GM21717 (cell line): ENCODE measurements at regions not wholly inside any gene's neighbourhood (a gene's known extent, or its start where the extent isn't known, plus 50 kb on each side); places are given as distances from the start of the nearest gene placed in this dataset.

Experiments
- ATAC-seq: cut with Tn5 transposase; IDR thresholded peaks from one replicate; pipeline ENCODE4 v1.9.1; 2021; ENCODE audit warnings: mild to moderate bottlenecking, moderate library complexity; ENCODE audit not compliant: unreplicated experiment

DNA sequence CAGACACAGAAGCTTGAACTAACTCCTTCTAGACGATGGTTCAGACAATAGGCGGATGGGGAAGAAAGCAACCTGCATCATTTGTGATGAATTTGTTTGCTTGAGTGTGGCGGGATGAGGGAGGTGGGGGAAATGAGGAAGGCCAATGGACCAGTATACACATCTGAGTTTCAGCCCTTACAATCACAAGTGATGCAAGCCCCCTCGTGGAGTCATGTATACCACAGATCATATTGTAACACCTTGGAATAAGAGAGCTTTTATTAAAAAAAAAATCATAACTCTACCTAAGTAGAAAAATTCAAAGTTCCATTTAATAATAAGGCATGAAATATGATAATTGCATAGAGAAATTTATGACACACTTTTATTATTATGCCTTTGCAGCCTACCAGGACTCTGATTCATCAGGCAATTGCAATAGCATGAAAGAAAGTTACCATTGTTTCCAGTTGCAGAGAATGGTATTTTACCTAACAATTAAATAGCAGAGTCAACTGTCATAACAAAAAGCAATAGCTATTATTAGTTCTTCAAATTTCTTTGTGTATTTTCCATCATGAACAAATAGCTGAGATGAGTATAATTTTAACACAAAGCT lies 230.2 kb upstream of the AKR1E2 start:
- ATAC-seq, result no peak

DNA sequence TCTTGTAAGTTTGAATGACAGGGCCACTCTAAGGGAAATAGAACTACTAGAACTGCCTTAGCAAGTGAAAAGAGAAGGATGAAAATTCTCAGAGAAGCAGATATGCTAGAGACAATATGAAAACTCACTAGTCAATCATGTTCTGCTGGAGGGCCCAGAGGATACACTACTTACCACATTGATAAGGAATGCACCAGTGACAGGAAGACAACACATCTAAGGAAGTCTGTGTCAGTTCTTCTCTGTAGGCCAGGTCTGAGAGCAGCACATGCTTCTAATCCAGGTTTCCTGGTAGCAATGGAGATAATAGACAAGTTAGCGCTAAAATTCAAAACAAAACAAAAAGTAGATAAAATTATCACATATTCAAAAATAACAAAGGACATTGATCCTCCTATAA lies 235.2 kb upstream of the AKR1E2 start:
- no peak for ATAC-seq

DNA sequence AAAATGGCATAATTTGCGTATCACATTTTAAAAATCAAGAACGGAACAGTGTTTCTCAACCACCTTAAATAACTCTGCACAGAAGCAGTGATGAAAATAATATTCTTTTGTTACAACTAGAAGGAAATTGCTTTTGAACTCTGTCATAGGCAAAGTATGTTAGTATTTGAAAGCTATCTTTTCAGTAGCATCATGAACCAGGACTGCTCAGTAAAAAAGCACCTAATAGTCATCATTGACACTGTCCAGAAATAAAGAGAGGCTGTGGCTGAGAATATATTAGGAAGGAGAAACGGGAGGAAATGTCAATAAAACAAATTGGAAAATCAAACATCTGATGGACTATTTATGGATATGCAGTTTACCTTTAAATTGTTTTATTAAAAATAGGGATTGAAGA lies 237.2 kb upstream of the AKR1E2 start:
- no peak for ATAC-seq

DNA sequence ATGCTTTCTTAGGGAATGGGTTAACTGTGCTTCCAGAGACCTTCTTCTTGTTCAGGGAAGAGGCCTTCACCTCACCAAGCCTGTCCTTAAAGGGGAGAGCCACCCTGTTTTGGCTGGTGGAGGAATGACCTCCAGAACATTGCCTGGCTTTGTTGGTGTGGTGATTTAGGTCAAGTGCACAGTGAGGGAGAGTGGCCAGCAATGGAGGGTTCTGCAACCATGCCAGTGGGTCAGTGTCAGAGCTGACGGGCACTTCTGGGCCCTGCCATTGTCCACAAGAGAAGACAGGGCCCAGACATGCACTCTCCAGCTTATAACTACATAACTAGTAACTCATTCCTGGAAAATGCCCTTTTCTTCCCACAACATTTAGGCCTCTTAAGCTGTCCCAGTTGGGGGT lies 238.5 kb upstream of the AKR1E2 start:
- no peak for ATAC-seq

DNA sequence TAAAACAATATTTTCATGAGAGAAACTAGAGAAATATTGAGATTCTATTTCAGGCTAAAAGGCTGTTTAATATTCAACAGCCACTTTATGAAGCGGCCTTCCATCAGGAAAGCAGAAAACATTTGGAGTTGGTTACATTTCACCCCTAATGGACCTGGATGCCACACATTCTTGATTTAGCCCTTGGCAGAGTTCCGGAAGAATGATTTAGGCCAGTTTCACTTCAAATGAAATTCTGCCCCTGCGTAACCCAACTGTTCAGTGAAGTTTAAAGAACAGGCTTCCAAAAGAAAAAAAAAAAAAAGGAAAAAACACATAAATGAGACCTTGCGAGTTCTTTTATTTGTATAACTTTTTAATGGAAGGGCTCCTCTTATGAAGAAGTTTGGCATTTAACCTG lies 239.2 kb upstream of the AKR1E2 start:
- ATAC-seq, result no peak

DNA sequence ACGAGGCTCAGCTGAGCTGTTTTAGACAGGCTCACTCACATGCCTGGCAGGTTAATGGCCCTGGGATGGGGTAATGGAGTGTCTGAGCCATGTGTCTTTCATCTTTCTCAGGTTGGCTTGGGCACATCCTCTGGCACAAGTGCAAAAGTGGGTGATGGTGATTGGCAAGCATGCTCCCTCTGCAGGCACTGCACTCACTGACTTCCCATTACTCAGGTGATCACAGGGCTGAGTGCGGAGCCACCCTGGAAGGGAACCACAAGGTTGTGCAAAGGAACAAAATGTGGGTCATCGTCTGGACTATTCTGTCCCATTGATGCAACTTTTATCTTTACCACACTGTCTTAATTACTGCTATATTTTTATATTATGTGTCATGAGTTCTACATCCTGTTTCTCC lies 244.1 kb upstream of the AKR1E2 start:
- no peak for ATAC-seq

DNA sequence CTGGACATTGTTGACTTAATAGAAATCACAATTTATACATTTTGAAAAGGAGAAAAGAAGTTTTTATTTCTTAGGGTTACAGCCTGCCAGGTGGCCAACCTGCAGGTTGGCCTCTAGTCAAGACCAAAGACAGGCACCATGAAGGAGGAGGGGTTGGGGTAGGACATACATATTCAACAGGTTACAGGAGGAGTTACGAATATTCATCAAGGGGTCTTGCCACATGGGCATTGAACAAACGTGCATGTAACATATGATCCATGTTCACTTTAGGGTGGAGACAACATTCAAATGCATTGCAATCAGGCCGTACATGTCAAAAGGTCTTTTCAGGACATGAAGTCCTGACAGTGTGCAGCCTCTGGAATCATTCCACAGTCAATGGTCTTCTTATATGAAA lies 246.2 kb upstream of the AKR1E2 start:
- ATAC-seq, result no peak

DNA sequence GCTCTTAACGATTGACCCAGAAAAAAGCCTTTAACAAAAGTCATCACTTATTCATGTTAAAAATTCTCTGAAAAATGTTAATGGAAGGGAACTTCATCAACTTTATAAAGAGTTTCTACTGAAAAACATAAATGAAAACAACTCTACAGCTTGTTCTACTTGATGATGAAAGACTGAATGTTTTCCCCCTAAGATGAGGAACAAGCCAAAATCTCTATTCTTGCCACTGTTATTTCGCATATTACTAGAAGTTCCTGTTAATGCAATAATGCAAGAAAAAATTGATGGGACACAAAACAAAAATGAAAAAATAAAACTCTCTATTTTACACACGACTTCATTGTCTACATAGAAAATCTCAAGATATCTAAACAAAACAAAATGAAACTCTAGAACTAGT lies 249.8 kb upstream of the AKR1E2 start:
- no peak for ATAC-seq

DNA sequence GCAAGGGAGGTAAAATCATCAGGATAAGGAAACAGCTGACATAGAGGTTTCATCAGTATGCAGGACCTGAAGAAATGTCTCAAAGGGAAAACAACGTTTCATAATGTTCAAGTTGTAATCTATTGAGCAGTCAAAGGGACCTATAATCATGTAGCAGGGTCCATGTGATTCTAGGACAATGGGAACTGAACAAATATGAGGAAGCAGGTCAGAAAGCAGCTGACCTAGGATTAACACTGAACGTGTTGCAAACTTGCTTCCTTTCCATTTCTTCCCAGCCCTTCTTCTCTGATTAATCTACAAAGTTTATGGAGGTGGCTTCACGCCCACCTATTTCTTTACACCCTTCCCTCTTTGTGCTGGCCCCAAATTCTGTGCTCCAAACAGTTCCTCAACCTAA lies 256.9 kb upstream of the AKR1E2 start:
- no peak for ATAC-seq

DNA sequence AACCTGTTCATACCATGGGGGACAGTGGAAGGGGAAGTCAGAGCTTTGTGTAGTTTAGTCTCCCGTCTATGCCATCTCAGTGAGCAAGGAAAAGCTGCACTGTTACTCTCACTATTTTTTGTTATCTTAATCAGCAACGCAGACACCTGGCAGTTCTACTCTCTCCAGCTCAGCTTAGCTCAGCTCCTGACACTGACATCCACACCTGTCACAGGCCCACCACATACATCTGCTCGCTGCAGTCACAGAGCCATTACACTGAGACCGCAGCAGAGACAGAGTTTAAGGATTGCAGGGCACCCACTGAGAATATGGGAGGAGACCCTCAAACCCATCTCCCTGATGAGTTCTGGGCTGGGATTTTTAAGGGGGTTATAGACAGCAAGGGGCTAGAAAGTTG lies 257.3 kb upstream of the AKR1E2 start:
- no peak for ATAC-seq

DNA sequence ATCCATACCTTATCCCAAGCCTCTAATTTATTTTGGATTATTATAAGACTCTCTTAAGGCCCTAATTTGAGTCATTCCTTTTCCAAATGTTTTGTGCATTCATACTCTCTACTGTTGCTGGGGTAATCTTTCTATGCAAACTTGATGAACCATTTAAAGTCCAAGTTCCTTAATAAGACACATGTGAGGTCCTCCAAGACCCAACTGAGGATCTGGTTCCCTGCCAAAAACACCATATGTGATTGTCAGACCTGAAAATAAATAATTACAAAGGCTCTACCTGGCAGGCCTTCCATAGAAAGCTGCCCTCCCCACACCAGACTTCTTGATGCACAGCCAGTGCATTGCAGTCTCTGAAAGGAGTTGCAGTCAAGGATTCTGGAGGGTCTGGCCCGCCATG lies 257.9 kb upstream of the AKR1E2 start:
- no peak for ATAC-seq

DNA sequence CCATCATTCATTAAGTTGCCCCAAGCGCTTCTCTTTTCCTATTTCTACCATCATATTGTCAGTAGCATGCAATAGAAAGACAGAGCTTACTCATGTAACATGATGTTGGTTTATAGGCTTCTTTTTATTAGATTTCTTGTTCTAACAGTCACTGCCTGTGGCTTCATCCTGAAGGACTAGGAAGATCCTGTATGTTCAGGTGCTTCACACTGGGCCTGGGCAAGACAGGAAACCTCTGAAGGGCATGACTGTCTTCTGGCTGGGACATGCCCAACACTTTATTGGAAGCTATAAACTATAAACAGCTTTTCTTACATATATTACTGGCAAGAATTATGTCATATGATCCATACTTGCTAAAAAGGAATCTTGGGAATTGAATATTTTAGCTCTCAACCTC lies 258.4 kb upstream of the AKR1E2 start:
- no peak for ATAC-seq

DNA sequence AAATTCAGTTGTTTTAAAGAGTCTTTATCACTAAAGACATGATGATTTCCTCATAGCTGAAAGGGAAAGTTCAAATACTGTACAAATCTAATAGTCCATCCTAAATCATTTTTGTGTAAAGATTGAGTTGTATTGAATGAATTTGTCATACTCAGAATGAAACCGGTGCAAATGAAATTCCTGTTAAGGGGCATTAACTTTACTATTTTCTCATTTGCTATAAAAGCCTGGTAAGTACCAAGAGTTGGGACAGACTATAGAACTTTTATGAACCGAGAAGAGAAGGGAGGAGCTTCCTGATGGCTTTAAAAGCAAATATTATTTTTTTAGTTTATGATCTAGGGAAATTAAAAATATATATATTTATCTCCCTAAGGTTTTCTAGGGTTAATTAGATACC lies 260.0 kb upstream of the AKR1E2 start:
- no peak for ATAC-seq

DNA sequence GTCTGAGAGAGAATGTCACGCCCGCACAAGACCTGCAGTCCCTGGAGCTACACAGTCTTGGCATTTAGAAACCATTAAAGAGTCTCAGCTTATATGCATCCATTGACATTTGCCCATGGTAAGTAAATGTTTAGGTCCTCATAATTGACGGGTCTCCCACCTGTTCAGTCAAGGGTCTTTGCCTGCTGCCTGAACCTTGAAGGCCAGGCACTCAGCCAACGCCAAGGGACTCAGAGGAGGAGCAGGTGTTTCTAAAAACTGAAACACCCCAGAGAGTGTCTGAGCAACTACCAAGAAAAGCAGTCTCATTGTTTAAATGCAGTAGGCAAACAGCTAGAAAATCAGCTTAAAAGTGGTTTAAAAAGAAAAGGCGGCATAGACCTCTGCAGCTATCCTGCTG lies 264.7 kb upstream of the AKR1E2 start:
- ATAC-seq, result no peak

DNA sequence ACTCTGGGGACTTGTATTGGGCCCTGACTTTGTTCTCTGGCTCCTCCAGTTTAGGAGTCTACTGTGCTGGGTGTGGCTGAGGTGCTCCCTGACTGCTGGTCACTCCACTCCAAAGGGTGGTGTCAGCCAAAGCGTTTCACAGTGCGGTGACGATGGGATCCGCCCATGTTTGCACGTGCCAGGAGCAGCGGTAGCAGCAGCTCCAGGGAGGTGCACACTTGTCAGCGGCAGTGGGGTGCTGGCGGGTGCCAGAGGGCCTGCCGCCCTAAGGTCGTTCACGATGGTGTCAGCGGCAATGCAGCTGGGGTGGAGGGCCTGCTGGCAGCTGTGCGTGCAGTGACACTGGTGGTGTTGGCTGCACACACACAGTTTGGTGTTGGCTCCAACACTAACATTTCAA lies 268.5 kb upstream of the AKR1E2 start:
- no peak for ATAC-seq

DNA sequence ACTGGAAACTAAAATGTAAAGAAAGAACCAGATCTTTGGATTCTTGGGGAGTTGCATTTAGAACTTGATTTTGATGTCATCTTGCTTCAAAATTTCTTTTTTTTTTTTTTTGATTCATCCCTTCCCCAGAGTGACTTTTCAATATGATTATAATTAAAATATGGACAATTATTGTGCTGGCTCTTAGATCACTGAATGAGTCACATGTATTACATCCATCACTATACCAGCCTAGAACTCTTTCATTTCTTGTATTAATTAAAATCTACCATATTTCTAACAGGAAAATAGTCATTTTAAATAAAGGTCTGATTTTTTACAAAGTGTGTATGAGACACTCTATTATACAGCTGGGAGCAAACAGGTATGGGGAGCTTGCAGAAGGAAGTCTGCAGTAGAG lies 269.5 kb upstream of the AKR1E2 start:
- ATAC-seq, result no peak

DNA sequence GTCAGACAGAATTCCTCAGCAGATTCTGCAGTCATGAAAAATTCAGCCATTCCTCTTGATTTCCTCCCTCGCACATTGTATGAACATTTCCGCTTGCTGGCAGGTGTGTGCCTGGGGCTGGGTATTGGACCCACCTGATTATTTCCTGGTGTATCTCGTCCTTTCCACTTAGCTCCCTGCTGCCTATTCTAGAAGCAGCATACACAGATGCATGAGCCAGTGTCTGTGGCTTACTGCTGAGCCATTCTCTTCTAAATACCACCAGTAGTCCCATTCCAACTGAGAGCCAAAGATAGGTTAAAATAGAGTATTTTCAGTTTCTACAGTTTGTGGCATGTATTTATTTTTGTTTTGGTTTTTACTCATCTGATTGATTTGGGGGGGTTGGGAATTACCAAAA lies 270.1 kb upstream of the AKR1E2 start:
- no peak for ATAC-seq

DNA sequence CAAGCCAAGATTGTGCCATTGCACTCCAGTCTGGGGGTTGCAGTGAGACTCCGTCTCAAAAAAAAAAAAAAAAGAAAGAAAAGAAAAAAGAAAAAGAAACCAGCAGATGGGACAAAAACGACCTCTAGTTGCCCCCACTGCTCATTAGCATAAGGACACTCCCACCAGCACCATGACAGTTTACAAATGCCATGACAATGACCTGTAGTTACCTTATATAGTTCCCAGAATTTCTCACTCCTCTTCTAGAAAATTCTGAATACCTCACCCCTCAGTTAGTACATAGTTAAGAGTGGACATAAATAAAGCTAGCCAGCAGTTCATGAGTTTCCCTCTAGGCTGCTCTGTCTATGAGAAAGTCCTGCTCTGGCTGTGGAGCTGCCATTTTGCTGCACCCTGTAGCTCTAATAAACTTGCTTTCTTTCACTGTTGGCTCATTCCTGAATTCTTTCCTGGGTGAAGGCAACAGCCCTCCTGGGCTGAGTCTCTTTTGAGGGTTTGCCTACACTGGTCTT lies 276.8 kb upstream of the AKR1E2 start:
- ATAC-seq, result no peak

DNA sequence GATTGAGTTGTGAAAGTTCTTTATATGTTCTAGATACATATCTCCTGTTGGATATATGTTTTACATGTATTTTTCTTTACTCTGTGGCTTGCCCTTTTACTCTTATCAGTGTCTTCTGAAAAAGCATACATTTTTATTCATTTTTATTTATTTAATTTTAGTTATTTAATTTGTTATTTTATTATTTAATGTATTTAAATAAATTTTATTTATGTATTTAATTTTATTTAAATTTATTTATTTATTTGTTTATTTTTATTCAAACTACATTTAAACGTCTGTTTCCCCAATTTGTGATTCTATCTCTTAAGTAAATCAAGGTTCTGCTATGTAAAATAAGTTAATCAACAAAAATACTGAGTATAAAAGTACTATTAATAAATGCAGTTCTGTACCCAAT lies 279.1 kb upstream of the AKR1E2 start:
- ATAC-seq, result no peak

DNA sequence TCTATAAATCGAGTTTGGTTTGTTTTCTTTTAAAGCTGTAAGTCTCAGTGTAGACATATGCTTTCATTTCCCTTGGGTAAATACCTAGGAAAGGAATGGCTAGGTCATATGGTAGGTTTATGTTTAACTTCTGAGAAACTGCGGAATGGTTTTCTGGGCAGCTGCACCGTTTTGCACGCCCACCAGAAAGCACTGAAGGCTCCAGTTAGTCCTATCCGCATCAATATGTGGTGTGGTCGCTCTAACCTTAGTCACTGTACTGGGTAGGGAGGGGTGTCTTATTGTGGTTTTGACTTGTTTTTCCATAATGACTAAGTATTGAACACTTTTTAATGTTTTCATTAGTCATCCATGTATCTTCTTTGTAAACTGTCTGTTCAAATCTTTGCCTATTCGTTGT lies 279.5 kb upstream of the AKR1E2 start:
- ATAC-seq, result no peak

DNA sequence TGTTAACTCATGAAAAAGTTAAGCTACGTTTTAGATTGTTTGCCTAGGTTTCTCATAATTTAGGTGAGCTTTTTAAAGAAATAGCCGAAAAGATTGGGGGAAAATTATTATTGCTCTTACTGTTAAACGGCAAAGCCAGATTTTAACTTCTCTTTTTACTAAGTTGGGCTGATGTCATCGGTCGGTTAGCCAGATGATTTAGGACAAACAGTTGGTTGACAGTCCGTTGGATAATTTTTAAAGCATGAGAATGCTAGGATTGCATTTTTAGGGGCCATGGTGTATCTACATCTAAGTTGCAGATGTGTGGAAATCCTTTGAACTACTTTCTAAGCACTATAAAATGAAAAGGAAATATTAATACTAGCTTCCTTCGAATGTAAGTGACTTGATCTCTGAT lies 280.9 kb upstream of the AKR1E2 start:
- ATAC-seq, result no peak

DNA sequence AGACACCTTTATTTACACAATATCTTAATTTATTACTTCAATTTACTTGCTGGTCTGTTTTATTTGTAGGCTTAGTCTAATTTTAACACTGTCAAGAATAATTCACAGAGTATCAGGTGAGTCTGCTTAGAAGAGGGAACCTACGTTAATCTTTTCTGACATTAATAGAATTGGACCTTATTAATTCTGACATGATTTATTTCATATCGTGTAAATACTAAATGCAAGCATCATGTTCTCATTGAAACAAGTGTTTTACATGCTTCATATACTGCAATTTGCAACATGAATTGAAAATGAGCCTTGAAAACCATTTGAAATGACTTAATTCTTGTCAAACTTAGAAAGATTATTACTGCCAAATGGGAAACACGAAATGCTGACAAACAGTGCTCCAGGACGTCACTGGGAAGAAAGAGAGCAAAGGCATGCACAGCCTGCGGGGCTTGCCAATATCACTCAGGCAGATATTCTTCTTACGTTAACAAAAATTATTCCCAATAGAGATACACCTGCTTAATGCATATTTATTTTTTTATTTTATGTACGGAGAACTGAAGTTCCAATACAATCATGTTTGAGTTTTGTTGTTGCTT lies 282.0 kb upstream of the AKR1E2 start:
- ATAC-seq, result no peak

DNA sequence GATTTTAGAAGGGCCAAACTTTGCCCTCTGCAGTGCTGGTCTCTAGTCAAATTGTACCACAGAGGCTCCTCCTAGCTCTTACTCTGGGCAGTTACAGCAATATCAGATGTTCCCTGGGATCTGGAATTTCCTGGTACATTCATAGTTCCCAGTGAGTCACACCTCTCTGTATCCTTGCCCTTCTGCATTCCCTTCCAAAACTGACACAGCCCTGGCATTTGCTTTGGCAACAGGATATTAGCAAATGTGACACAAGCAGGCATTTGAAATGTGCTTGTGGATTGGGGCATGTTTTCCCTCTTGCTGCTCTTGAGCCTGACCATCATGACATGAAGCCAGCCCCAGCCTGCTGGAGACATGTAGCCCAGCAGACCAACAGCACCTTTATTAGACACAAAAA lies 284.7 kb upstream of the AKR1E2 start:
- no peak for ATAC-seq
